NOMO-1 treated with dmso at 0.1 percent for 144 hours (cell line): ENCODE measurements at regions not wholly inside any gene's neighbourhood (a gene's known extent, or its start where the extent isn't known, plus 50 kb on each side); places are given as distances from the start of the nearest gene placed in this dataset.

Experiments
- DNase-seq: peaks from one replicate; lab custom pipeline; 2025; ENCODE audit not compliant: unreplicated experiment; lab: John Stamatoyannopoulos, UW

DNA sequence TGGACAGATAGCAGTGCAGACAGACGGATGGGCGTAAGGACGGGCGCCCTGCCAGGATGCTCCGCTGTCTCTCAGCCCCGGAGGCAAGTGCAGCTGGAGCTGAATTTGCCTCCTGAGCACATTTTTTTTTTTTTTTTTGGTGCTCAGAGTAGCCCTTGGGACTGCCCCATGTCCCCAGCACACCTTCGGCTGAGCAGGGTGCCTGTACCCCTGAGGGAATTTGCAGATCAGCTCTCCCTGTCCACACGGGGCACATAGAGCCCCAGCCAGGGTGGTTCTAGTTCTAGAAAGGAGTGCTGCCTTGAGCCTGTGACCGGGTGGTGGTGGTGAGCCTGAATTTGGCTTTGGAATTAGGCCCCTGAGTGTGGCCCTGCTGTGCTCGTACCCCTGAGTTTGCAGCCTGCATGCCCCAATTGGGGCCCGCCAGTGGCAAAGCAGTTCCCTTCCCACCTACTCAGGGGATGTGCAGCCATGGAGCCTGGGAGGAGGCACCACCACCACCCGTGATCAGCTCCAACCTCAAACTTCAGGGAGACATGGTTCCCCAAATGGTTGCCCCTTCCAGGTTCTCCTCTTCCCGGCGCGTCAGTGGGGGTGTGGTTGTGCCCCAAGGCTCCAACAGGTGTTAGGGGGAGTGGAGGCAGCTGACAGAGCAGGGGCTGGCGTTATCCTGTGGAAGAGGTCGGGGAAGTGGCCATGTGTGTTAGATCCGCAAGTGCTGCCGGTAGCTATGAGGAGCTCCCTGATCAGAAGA lies 1232.7 kb downstream of the BRD1 start:
- DNase-seq = no peak

- no peak for DNase-seq
These were observed 1233.5 kb downstream of the BRD1 start for GRCh38 chr22:48594016-48594756.

- no peak for DNase-seq
These were observed 1234.1 kb downstream of the BRD1 start for GRCh38 chr22:48593551-48593950.

DNA sequence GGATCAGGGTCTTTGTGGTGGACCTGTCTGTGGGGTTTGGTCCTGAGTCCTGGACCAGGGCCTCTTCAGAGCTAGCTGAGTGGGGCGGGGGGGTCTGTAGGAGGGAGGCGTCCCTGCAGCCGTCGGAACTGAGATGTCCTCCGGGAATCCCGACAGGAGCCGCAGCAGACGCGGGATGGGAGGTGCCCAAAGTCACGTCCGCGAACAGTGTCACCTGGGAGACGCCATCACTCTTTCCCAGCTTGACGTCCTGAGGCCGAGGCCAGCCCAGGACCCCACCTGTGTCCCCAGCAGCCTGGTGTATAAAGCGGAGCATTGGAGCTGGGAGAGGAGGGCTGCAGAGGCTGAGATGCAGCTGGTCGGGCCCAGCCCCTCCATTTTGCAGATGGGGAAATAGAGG lies 1234.7 kb downstream of the BRD1 start:
- DNase-seq = no peak

GRCh38 chr22:48592488-48592887 lies 1235.2 kb downstream of the BRD1 start:
- DNase-seq = no peak

DNA sequence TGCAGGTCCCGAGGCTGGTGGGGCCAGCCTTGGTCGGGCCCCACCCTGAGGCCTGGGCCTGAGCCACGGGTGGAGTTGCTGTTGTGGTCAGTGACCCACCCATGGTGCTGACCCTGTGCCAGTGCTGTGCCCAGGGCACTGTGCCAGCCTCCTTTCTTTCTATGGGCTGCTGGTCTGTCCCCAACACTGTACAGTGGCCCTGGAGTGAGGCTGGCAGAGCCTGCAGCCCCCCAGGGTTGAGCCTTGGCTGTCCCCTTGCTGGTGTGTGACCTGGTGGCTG lies 1235.7 kb downstream of the BRD1 start:
- DNase-seq = no peak

DNA sequence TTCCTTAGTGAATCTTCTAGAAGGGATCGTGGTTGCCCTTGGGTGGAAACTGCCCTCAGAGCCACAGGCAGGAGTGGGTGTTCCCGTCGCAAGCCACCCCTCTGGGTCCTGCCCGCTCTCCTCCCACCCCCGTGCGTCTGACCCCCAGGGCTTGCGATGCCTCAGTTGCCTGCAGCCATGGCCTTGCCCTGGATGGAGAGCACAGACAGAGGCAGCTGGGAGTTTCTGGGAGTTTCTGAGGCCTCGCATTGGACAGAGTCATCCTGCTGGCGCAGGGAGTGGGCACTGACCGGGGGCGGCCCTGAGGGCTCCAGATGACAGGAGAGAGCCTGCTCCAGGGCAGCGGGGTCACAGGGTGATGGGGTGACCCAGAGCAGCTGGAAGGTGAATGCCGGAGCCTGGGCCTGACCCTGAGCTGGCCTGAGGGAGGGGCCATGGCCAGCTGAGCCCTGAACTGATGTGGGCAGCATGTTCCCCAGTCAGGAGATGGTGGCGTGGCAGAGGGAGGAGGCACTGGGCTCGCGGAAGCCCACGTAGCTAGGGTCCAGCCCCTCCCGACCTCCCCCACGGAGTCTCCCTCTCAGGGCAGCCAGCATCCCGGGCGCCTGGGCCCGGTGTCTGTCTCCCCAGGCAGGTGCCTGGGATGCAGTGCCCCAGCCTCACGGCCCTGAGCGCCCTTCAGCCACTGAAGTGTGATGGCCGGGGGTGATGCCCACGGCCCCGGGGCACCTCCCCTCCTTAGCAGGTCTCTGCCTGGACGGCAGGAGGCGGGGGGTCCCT lies 1236.2 kb downstream of the BRD1 start:
- DNase-seq = no peak

GRCh38 chr22:48589901-48590300 lies 1237.8 kb downstream of the BRD1 start:
- DNase-seq = no peak

- no peak for DNase-seq
These were observed 1238.7 kb downstream of the BRD1 start for GRCh38 chr22:48588878-48589450.

DNA sequence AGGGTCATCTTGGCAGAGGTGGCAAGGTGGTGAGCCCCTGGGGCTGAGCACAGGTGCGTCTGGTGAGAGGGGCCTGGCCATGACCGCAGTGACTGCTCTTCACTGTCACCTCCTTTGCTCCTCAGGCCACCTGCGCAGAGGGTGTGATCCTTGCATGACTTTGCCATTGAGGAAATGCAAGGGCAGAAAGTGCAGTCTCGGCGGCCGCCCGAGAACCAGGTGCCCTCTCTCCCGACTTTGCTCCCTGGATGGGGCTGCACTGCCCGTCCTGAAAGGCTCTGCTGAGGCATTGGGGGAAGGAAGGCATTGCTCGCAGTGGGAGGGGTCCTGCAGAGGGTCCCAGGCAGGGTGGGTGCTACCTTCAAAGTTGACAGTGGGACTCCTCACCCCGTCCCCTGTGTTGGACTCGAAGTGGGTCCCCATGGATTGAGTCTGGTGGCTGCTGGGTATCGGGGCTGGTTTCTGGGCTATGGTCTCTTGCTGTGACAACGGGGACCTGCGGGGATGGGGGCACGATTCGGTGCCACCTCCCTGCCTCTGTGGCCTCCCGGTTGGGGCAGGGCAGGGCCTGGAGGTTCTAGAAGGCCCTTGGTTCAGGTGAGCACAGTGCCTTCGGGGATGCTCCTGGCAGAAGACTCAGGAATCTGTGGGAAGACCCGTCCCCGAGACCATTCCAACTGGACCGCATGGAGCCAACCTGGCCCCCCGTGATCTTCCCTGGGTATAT lies 1239.4 kb downstream of the BRD1 start:
- no peak for DNase-seq

DNA sequence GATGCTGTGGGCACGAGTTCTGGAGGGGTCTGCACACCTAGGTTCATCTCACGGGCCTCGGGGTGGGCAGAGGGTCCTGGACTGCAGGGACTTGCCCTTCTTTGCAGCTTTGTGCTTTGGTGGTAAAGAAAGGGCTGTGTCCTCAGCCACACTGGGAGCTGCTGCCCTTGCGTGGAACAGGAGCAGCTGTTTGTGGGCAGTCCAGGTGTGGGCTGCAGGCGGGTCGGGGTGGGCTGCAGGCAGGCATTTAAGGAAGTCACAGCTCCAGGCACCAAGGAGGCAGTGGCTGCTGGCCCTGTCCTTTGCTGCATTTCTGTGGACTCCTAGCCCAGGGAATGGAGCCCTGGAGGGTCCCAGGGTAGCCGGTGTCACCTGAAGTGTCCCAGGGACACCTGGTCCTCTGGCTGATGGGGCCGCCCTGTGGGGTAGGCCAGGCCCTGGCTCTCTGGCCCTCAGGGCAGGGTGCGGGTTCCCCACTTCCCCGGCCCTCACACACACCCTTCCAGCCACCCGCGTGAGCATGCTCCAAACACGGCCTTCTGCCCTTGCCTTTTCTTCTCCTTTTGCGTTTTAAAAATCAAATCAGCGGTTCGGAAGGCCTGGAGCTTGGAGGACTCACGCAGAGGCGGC lies 1240.3 kb downstream of the BRD1 start:
- DNase-seq = no peak

- DNase-seq = no peak
These were observed 1240.9 kb downstream of the BRD1 start for GRCh38 chr22:48586799-48587185.

DNA sequence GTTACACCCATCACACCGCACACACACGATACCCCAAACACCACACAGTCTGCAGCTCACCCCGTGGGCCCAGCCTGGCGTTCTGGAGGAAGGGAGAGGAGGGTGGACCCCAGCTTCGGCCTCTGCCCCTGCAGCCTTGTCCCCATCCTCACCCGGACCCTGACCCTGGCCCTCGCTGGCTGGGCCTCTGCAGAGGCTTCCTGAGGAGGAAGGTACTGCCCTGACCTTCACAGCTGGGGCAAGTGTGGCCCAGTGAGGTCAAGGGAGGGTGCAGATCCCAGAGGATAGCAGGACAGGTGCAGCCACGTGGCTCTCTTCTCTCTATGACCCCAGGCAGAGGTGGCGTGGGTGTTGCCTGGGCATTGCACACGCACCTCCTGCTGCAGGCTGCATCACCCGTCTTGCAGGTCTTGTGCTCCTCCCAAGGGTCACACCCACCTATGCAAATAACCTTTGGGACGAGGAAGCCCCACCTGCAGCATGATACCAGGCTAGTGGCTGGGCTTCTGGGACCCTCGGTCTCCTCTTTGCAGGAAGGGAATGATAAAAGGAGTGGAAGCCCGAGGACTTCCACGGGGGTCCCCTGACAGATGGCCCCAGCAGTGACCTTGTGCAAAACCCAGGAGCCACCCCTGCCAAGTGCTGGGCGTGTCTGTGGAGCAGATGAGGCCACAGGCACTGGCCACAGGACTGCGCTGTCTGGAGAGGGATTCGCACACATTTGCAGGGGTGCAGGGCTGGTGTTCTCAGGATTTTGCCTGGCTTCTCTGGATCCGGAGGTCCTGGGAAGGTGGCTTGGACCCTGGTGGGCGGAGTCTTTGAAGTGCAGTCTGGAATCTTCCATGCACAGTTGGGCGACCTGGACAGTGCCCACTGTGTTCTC lies 1241.5 kb downstream of the BRD1 start:
- no peak for DNase-seq

DNA sequence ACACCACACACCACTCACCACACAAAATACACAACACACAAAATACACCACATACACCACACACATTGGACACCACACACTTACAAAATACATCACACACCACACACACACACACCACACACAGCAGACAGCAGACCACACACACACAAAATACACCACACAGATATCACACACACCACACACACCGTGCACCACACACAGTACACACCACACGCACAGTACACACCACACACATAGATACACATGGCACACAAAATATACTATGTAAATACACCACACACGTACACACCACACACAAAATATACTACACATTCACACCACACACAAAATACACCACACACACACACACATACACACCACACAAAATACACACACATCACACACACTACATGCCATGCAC lies 1243.5 kb downstream of the BRD1 start:
- DNase-seq = no peak

DNA sequence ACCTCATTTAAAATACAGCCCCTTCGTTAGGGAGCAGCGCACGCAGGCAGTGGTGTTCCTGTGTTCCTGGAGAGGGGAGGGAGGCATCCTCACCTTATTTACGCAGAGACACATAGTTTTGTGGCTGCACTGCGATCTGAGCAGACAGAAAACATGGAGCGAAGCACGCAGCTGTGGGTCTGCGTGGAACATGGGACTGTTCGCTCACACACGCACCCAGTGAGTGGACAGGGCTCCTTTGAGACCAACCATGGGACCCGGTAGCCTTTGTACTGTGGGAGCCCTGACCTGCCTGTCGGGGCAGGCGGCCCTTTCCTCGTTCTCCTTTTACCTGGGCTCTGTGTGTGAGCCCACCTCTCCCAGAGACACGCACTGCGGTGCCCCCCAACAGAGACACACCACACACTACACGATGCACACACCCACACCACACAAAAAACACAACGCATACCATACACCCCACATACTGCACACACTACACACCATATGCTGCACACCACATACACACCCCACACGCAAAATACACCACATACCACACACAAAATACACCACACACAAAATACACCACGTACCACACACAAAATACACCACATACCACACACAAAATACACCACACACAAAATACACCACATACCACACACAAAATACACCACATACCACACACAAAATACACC lies 1245.7 kb downstream of the BRD1 start:
- DNase-seq = no peak

DNA sequence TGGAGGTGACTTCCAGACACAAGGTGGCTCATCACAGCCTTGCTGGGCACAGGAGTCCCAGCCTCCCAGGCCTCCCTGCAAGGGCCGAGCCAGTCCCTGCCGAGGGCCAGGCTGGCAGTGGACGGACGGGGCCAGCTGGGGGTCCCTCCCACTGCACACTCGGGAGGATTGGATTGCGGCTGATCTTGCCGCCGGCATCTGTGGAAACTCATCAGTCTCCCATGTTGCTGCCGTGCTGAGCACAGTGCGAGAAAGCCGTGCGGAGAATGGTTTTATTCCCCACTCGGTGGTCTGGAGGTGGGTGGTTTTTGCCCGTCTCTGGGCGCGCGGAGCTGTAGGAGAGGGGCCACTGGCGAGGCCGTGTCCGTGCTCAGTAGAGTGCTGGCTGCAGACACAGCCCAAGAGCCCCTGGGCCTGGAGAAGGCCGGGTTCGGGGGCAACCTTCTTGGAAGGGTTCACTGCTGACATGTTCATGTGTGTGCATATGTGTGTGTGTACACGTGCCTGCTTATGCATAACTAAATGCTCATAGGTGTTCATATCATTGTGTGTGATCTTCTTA lies 1246.4 kb downstream of the BRD1 start:
- DNase-seq = no peak

GRCh38 chr22:48580481-48580970 lies 1247.1 kb downstream of the BRD1 start:
- DNase-seq = no peak

DNA sequence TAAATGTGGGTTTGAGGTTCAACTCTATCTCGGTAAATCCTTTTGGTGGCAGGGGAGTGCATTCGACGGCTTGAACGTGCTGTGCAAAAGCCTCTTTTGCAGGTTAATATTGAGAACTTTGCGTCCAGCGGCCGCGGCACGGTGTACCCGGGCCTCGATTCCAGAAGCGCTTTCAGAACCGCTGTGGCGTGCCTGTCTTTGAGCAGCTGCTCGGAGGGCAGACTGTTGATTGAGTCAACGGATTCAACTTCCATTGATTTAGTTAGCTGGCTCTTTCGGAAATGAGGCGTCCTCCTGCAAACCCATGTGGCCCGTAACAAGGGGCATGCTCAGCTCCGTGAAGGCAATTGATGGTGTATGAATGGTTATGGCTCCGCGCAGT lies 1247.8 kb downstream of the BRD1 start:
- DNase-seq = no peak
